HepG2 (cell line): ENCODE measurements at regions not wholly inside any gene's neighbourhood (a gene's known extent, or its start where the extent isn't known, plus 50 kb on each side); places are given as distances from the start of the nearest gene placed in this dataset.
A peak's percentile ranks its signal among the peaks of the same experiment; 100 is the strongest.

ENCODE experiments used
- ELF3 ChIP-seq: IDR thresholded peaks from 2 replicates; pipeline ENCODE4 v1.6.1; 2016; ENCODE audit warnings: missing genetic modification reagents, missing compliant biosample characterization
- JDP2 ChIP-seq: sonication (generic); formaldehyde crosslinking; IDR thresholded peaks from 2 replicates; pipeline ENCODE4 v1.8.1; 2022; ENCODE audit warnings: missing genetic modification reagents, borderline replicate concordance
- PAX8 ChIP-seq: sonication (generic); formaldehyde crosslinking; IDR thresholded peaks from 2 replicates; pipeline ENCODE4 v1.8.0; 2022; ENCODE audit warnings: mild to moderate bottlenecking, missing genetic modification reagents, borderline replicate concordance
- ZNF331 ChIP-seq: sonication (generic); formaldehyde crosslinking; IDR thresholded peaks from 2 replicates; pipeline ENCODE4 v1.4.0; 2020; ENCODE audit warnings: missing genetic modification reagents
- TF ChIP-seq, protein P1 (sequence below): sonication (generic); formaldehyde crosslinking; IDR thresholded peaks from 2 replicates; pipeline ENCODE4 v1.4.0; 2020; ENCODE audit warnings: missing genetic modification reagents, borderline replicate concordance
- TF ChIP-seq, protein P2 (sequence below): sonication (generic); formaldehyde crosslinking; IDR thresholded peaks from 2 replicates; pipeline ENCODE4 v1.4.0; 2020; ENCODE audit warnings: missing genetic modification reagents

DNA sequence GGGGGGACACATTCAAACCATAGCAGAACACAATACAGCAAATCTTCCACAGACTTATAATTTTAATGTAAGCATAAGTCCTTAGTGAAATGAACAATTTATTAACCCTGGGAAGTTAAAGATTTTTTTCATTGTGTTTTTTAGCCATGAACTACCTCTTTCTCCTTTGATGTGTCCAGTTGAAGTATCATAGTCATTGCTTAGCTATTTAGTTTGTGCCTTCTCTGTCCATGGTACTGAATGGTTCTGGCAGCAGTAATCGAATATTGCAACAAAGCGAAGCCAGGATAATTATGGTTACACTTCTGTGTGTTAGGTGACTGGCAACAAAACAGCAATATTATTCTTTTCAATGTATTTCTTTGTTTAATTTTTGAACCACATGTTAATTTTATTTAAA, 403.0 kb upstream of the ONECUT1 start (continued):
- TF ChIP-seq, protein P1, sequence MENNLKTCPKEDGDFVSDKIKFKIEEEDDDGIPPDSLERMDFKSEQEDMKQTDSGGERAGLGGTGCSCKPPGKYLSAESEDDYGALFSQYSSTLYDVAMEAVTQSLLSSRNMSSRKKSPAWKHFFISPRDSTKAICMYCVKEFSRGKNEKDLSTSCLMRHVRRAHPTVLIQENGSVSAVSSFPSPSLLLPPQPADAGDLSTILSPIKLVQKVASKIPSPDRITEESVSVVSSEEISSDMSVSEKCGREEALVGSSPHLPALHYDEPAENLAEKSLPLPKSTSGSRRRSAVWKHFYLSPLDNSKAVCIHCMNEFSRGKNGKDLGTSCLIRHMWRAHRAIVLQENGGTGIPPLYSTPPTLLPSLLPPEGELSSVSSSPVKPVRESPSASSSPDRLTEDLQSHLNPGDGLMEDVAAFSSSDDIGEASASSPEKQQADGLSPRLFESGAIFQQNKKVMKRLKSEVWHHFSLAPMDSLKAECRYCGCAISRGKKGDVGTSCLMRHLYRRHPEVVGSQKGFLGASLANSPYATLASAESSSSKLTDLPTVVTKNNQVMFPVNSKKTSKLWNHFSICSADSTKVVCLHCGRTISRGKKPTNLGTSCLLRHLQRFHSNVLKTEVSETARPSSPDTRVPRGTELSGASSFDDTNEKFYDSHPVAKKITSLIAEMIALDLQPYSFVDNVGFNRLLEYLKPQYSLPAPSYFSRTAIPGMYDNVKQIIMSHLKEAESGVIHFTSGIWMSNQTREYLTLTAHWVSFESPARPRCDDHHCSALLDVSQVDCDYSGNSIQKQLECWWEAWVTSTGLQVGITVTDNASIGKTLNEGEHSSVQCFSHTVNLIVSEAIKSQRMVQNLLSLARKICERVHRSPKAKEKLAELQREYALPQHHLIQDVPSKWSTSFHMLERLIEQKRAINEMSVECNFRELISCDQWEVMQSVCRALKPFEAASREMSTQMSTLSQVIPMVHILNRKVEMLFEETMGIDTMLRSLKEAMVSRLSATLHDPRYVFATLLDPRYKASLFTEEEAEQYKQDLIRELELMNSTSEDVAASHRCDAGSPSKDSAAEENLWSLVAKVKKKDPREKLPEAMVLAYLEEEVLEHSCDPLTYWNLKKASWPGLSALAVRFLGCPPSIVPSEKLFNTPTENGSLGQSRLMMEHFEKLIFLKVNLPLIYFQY, result peak; percentile 49; the same call in 1 of the 2 replicates
- TF ChIP-seq PAX8 (CRISPR knock-in tag) (no peak), ELF3 (CRISPR knock-in tag) (peak; percentile 55), JDP2 (CRISPR knock-in tag) (no peak), ZNF331 (0 out of 2 replicates have a peak, but pooled peaks have one; percentile 41)
- TF ChIP-seq, protein P2, sequence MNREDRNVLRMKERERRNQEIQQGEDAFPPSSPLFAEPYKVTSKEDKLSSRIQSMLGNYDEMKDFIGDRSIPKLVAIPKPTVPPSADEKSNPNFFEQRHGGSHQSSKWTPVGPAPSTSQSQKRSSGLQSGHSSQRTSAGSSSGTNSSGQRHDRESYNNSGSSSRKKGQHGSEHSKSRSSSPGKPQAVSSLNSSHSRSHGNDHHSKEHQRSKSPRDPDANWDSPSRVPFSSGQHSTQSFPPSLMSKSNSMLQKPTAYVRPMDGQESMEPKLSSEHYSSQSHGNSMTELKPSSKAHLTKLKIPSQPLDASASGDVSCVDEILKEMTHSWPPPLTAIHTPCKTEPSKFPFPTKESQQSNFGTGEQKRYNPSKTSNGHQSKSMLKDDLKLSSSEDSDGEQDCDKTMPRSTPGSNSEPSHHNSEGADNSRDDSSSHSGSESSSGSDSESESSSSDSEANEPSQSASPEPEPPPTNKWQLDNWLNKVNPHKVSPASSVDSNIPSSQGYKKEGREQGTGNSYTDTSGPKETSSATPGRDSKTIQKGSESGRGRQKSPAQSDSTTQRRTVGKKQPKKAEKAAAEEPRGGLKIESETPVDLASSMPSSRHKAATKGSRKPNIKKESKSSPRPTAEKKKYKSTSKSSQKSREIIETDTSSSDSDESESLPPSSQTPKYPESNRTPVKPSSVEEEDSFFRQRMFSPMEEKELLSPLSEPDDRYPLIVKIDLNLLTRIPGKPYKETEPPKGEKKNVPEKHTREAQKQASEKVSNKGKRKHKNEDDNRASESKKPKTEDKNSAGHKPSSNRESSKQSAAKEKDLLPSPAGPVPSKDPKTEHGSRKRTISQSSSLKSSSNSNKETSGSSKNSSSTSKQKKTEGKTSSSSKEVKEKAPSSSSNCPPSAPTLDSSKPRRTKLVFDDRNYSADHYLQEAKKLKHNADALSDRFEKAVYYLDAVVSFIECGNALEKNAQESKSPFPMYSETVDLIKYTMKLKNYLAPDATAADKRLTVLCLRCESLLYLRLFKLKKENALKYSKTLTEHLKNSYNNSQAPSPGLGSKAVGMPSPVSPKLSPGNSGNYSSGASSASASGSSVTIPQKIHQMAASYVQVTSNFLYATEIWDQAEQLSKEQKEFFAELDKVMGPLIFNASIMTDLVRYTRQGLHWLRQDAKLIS (CRISPR knock-in tag), result no peak
